ENCODE measurements at regions not wholly inside any gene's neighbourhood (a gene's known extent, or its start where the extent isn't known, plus 50 kb on each side); places are given as distances from the start of the nearest gene placed in this dataset.

DNA sequence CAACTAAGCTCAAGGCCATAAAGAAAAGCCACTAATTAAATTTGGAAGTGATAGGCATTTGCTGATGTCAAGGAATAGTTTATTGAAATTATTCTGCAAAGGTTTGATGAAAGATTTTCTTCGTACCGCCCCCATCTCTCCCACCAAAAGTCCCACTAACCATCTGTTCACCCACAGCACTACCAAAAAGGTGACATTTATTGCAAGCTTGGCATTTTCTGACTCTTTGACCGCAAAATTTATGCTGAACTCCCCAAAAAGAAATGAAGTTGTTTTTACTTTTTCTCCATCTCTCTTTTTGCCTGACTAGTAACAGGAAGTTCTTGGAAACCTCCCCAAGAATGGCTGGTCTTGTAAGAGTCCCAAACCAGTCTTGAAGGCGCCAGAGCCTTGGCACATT is 384.9 kb upstream of the SOX9 start:
- TF ChIP-seq FOXM1 (IDR thresholded peaks at IDR 0.05; ENCODE audit: borderline replicate concordance, low read depth) = no peak
- no peak for TF ChIP-seq EP300 (IDR thresholded peaks at IDR 0.05; ENCODE audit: borderline replicate concordance)
- TF ChIP-seq TCF12 (IDR thresholded peaks at IDR 0.05; ENCODE audit: low read depth) = no peak
- TF ChIP-seq, protein P1, sequence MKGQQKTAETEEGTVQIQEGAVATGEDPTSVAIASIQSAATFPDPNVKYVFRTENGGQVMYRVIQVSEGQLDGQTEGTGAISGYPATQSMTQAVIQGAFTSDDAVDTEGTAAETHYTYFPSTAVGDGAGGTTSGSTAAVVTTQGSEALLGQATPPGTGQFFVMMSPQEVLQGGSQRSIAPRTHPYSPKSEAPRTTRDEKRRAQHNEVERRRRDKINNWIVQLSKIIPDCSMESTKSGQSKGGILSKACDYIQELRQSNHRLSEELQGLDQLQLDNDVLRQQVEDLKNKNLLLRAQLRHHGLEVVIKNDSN (IDR thresholded peaks at IDR 0.05) = no peak
- TF ChIP-seq EGR1 (IDR thresholded peaks at IDR 0.05) = no peak
- TF ChIP-seq, protein P2, sequence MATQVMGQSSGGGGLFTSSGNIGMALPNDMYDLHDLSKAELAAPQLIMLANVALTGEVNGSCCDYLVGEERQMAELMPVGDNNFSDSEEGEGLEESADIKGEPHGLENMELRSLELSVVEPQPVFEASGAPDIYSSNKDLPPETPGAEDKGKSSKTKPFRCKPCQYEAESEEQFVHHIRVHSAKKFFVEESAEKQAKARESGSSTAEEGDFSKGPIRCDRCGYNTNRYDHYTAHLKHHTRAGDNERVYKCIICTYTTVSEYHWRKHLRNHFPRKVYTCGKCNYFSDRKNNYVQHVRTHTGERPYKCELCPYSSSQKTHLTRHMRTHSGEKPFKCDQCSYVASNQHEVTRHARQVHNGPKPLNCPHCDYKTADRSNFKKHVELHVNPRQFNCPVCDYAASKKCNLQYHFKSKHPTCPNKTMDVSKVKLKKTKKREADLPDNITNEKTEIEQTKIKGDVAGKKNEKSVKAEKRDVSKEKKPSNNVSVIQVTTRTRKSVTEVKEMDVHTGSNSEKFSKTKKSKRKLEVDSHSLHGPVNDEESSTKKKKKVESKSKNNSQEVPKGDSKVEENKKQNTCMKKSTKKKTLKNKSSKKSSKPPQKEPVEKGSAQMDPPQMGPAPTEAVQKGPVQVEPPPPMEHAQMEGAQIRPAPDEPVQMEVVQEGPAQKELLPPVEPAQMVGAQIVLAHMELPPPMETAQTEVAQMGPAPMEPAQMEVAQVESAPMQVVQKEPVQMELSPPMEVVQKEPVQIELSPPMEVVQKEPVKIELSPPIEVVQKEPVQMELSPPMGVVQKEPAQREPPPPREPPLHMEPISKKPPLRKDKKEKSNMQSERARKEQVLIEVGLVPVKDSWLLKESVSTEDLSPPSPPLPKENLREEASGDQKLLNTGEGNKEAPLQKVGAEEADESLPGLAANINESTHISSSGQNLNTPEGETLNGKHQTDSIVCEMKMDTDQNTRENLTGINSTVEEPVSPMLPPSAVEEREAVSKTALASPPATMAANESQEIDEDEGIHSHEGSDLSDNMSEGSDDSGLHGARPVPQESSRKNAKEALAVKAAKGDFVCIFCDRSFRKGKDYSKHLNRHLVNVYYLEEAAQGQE (IDR thresholded peaks at IDR 0.05; ENCODE audit: low read depth) = no peak
- TF ChIP-seq, protein P3, sequence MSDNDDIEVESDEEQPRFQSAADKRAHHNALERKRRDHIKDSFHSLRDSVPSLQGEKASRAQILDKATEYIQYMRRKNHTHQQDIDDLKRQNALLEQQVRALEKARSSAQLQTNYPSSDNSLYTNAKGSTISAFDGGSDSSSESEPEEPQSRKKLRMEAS (IDR thresholded peaks at IDR 0.05) = no peak

DNA sequence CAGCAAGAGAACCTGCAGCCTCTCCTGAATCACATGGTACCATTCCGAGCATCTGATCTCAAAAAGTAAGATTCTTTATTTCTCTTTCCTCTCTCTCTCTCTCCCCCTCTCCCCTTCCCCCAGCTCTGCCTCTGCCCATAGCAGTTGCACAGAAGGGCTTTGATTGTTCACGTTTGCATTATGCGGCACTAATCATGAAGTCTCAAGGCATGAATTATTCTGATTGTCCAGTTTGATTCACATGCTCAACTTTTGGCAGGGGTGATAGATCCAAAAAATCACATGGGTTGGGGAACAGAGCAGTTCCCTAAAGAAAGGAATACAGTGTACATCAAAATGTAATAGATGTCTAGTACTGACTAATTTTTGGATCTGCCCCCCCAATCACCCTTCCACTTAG is 380.0 kb upstream of the SOX9 start:
- TF ChIP-seq ZBTB7A (IDR thresholded peaks at IDR 0.05; ENCODE audit: low read depth) = no peak
- TF ChIP-seq YY1 (IDR thresholded peaks at IDR 0.05; ENCODE audit: low read depth) = no peak
- TF ChIP-seq, protein P3 (IDR thresholded peaks at IDR 0.05) = no peak

DNA sequence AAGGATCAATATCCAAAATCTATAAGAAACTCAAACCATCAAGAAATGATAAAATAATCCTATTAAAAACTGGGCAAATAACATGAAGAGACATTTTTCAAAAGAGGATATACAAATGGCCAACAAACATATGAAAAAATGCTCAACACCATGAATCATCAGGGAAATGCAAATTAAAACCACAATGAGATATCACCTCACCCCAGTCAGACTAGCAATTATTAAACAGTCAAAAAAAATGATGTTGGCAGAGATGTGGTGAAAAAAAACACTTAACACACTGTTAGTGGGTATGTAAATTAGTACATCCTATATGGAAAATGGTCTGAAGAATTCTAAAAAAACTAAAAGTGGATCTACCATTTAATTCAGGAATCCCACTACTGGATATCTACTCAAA is 379.0 kb upstream of the SOX9 start:
- no peak for TF ChIP-seq CREB1 (IDR thresholded peaks at IDR 0.05; ENCODE audit: low read depth)
- TF ChIP-seq, protein P2 (IDR thresholded peaks at IDR 0.05; ENCODE audit: low read depth) = no peak
- TF ChIP-seq EP300 (IDR thresholded peaks at IDR 0.05; ENCODE audit: borderline replicate concordance) = no peak
- no peak for TF ChIP-seq ZBTB7A (IDR thresholded peaks at IDR 0.05; ENCODE audit: low read depth)
- TF ChIP-seq, protein P1 (IDR thresholded peaks at IDR 0.05) = no peak
- no peak for TF ChIP-seq YY1 (IDR thresholded peaks at IDR 0.05; ENCODE audit: low read depth)
- no peak for TF ChIP-seq NFIC (IDR thresholded peaks at IDR 0.05)
- no peak for TF ChIP-seq FOXM1 (IDR thresholded peaks at IDR 0.05; ENCODE audit: borderline replicate concordance, low read depth)
- TF ChIP-seq TCF12 (IDR thresholded peaks at IDR 0.05; ENCODE audit: low read depth) = no peak
- no peak for TF ChIP-seq EGR1 (IDR thresholded peaks at IDR 0.05)
- TF ChIP-seq, protein P3 (IDR thresholded peaks at IDR 0.05) = no peak
- TF ChIP-seq CEBPB (IDR thresholded peaks at IDR 0.05) = no peak
- TF ChIP-seq RAD21 (IDR thresholded peaks at IDR 0.05; ENCODE audit: low read depth) = no peak
- TF ChIP-seq TEAD4 (IDR thresholded peaks at IDR 0.05) = no peak
- no peak for TF ChIP-seq TAF1 (IDR thresholded peaks at IDR 0.05; ENCODE audit: low read depth)

DNA sequence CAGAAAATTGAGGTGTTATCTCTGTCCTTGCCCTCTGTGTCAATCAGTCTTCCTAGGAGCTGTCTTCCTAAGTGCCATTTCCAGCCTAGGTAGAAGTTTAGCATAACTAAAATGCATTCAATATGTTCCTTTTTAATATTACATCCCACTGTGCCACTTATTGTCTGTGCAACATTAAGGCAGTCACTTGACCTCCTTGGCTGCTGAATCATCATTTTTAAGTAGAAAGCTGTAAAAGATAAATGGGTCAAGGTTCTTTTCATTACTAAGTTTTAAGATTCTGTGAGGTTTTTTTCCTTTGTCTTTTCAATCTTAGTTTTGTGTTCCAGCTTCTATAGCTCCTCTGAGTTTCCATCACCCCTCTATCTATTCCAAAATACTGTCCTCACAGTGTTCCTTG is 371.9 kb upstream of the SOX9 start:
- TF ChIP-seq CEBPB (IDR thresholded peaks at IDR 0.05) (no peak), RAD21 (IDR thresholded peaks at IDR 0.05; ENCODE audit: low read depth) (no peak), YY1 (IDR thresholded peaks at IDR 0.05; ENCODE audit: low read depth) (no peak), ZBTB7A (IDR thresholded peaks at IDR 0.05; ENCODE audit: low read depth) (no peak), TCF12 (IDR thresholded peaks at IDR 0.05; ENCODE audit: low read depth) (no peak), FOXM1 (IDR thresholded peaks at IDR 0.05; ENCODE audit: borderline replicate concordance, low read depth) (no peak), EGR1 (IDR thresholded peaks at IDR 0.05) (no peak), CREB1 (IDR thresholded peaks at IDR 0.05; ENCODE audit: low read depth) (no peak), EP300 (IDR thresholded peaks at IDR 0.05; ENCODE audit: borderline replicate concordance) (no peak), TAF1 (IDR thresholded peaks at IDR 0.05; ENCODE audit: low read depth) (no peak)
- TF ChIP-seq, protein P3 (IDR thresholded peaks at IDR 0.05) = no peak
- TF ChIP-seq, protein P1 (IDR thresholded peaks at IDR 0.05) = no peak
- TF ChIP-seq, protein P2 (IDR thresholded peaks at IDR 0.05; ENCODE audit: low read depth) = no peak
